Left lung (tissue), 4 donors: ENCODE measurements at regions not wholly inside any gene's neighbourhood (a gene's known extent, or its start where the extent isn't known, plus 50 kb on each side); places are given as distances from the start of the nearest gene placed in this dataset.
"Not testable (repeated sequence)": the region's sequence is repeated elsewhere in the genome, so short reads cannot be mapped to it uniquely, and the experiment has no call there.

Experiments
- ATAC-seq: fragments of 200-7000 bp; cut with Tn5 transposase; one replicate; pipeline ENCODE4 v1.9.1; 2020; ENCODE audit warnings: moderate library complexity
- DNase-seq, 4 donors: peaks; one replicate each; pipeline ENCODE4 v3.0.0-alpha.2; 2013 to 2020
- H3K27ac ChIP-seq, 2 donors: fragments of 200-600 bp; sonication (generic) in 1 of 2; one replicate each; pipeline versions ENCODE4 v1.5.0 to v1.8.0; 2020 to 2021
- H3K27me3 ChIP-seq, 2 donors: fragments of 200-600 bp; sonication (generic) in 1 of 2; one replicate each; pipeline versions ENCODE4 v1.5.0 to v1.8.0; 2020 to 2021
- H3K36me3 ChIP-seq, 2 donors: fragments of 200-600 bp; sonication (generic) in 1 of 2; one replicate each; pipeline versions ENCODE4 v1.5.0 to v1.8.0; 2020 to 2021
- H3K4me1 ChIP-seq, 2 donors: fragments of 200-600 bp; one replicate each; pipeline ENCODE4 v1.8.0; 2021
- H3K4me3 ChIP-seq, 2 donors: fragments of 200-600 bp; sonication (generic) in 1 of 2; one replicate each; pipeline versions ENCODE4 v1.5.0 to v1.8.0; 2020 to 2021; ENCODE audit warnings: mild to moderate bottlenecking in 1 of 2
- H3K9me3 ChIP-seq, 2 donors: fragments of 200-600 bp; sonication (generic) in 1 of 2; one replicate each; pipeline versions ENCODE4 v1.5.0 to v1.8.0; 2020 to 2021
- CTCF ChIP-seq, 2 donors: fragments of 200-600 bp; sonication (generic) in 1 of 2; IDR thresholded peaks; one replicate each; pipeline versions ENCODE4 v1.5.0 to v1.8.0; 2021; ENCODE audit warnings: antibody characterized with exemption in 2 of 2
- intact Hi-C, 2 donors: fragments of 100-400 bp; cut with DNase I; formaldehyde crosslinking; loops; one replicate each; pipeline versions ENCODE4 v1.11.2 to v1.14.2; 2022
- donor health status: DM: no; HTN: yes; CAD: no.
- donor health status: DM: no; HTN: no; CAD: no.

- H3K27ac ChIP-seq: no peak overlapping the region
- H3K36me3 ChIP-seq: no peaks in the 10 kb centered on the region
- DNase-seq (no peak), ATAC-seq (no peak)
- no peak overlapping the region for H3K4me3 ChIP-seq
- no peaks in the 10 kb centered on the region for H3K4me1 ChIP-seq
- no peaks in the 10 kb centered on the region for H3K9me3 ChIP-seq
- TF ChIP-seq CTCF (IDR thresholded peaks at IDR 0.05): no peak
- H3K27me3 ChIP-seq: no peaks in the 10 kb centered on the region
- intact Hi-C loops: no loop called here
Observed at GRCh38 chrX:65859299-65859698, 180.6 kb downstream of the VSIG4 start.

GRCh38 chrX:65854437-65854836 is 185.4 kb downstream of the VSIG4 start:
- H3K27ac ChIP-seq, DNase-seq, H3K4me1 ChIP-seq, intact Hi-C loops, H3K36me3 ChIP-seq, H3K4me3 ChIP-seq, H3K27me3 ChIP-seq, ATAC-seq, H3K9me3 ChIP-seq: not testable (repeated sequence)

DNA sequence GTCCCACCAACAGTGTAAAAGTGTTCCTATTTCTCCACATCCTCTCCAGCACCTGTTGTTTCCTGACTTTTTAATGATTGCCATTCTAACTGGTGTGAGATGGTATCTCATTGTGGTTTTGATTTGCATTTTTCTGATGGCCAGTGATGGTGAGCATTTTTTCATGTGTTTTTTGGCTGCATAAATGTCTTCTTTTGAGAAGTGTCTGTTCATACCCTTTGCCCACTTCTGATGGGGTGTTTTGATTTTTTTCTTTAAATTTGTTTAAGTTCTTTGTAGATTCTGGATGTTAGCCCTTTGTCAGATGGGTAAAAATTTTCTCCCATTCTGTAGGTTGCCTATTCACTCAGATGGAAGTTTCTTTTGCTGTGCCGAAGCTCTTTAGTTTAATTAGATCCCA is 183.9 kb downstream of the MSN start:
- intact Hi-C loops, H3K27me3 ChIP-seq, DNase-seq: not testable (repeated sequence)

GRCh38 chrX:65850821-65851220 is 183.4 kb downstream of the MSN start:
- H3K27me3 ChIP-seq, H3K36me3 ChIP-seq, intact Hi-C loops, H3K9me3 ChIP-seq, H3K27ac ChIP-seq, H3K4me1 ChIP-seq, H3K4me3 ChIP-seq, DNase-seq, ATAC-seq: not testable (repeated sequence)

More for the DNA sequence above, 183.9 kb downstream of the MSN start:
- not testable (repeated sequence) for ATAC-seq, H3K9me3 ChIP-seq, H3K36me3 ChIP-seq, H3K4me1 ChIP-seq, H3K27ac ChIP-seq, H3K4me3 ChIP-seq

DNA sequence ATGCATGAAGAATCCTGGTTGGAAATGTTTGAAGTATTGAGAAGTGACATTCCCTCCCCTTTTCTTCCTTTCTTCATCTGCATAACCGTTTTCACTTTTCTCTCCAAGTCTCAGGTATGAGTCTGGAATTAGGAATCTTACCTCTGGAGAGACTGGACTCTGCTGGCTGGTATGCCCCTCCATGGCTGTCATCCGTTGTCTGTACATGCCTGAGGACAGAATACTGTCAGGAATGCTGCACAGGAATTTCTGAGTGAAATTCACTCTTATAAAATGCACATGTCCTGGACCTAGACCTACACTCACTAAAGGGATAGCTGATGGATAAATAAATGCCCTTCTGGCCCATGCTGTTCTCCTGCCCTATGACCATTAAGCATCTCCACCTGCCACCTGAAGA is 179.5 kb downstream of the MSN start:
- no peak for DNase-seq
- no peaks in the 10 kb centered on the region for H3K9me3 ChIP-seq
- no peak overlapping the region for H3K4me3 ChIP-seq
- H3K27me3 ChIP-seq: no peaks in the 10 kb centered on the region
- ATAC-seq: no peak
- no peaks in the 10 kb centered on the region for H3K36me3 ChIP-seq
- TF ChIP-seq CTCF (IDR thresholded peaks at IDR 0.05): no peak
- no peaks in the 10 kb centered on the region for H3K4me1 ChIP-seq
- intact Hi-C loops: no loop called here
- H3K27ac ChIP-seq: no peak overlapping the region

GRCh38 chrX:65841263-65841662 is 173.8 kb downstream of the MSN start:
- TF ChIP-seq CTCF (IDR thresholded peaks at IDR 0.05): no peak
- H3K36me3 ChIP-seq: no peaks in the 10 kb centered on the region
- H3K4me1 ChIP-seq: no peaks in the 10 kb centered on the region
- no peaks in the 10 kb centered on the region for H3K9me3 ChIP-seq
- DNase-seq (no peak), ATAC-seq (no peak)
- H3K4me3 ChIP-seq: no peak overlapping the region
- H3K27me3 ChIP-seq: no peaks in the 10 kb centered on the region
- intact Hi-C loops: no loop called here
- H3K27ac ChIP-seq: no peak overlapping the region

DNA sequence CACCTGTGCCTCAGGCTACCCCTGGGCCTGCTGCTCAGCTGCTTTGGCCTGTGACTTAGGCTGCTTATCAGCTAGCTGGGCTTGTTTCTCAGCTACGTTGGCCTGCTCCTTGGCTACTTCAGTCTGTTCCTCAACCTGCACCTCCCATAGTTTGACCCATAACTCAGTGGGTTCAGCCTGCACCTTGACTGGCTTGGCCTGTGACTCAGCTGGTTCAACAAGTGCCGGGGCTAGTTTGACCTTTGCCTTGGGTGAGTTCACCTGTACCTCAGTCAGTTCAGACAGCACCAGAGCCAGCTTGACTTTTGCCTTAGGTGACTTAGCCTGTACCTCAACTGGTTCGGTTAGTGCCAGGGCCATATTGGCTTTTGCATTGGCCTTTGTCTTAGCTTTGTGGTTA is 171.2 kb downstream of the MSN start:
- ATAC-seq: no peak

More for the DNA sequence above, 171.2 kb downstream of the MSN start:
- no peaks in the 10 kb centered on the region for H3K9me3 ChIP-seq
- intact Hi-C loops: no loop called here
- no peak for TF ChIP-seq CTCF (IDR thresholded peaks at IDR 0.05)
- no peak overlapping the region for H3K4me3 ChIP-seq
- no peaks in the 10 kb centered on the region for H3K27me3 ChIP-seq
- no peak for DNase-seq
- no peaks in the 10 kb centered on the region for H3K4me1 ChIP-seq
- H3K36me3 ChIP-seq: no peaks in the 10 kb centered on the region
- no peak overlapping the region for H3K27ac ChIP-seq
